PC-3 (cell line): ENCODE measurements at regions not wholly inside any gene's neighbourhood (a gene's known extent, or its start where the extent isn't known, plus 50 kb on each side); places are given as distances from the start of the nearest gene placed in this dataset.

ENCODE experiments used
- EZH2 ChIP-seq: fragments of 300-600 bp; sonication (generic); IDR thresholded peaks from one replicate; pipeline ENCODE4 v1.6.1; 2017; ENCODE audit warnings: antibody characterized with exemption, mild to moderate bottlenecking, low read length; ENCODE audit not compliant: unreplicated experiment
- EZH2phosphoT487 ChIP-seq: fragments of 300-600 bp; sonication (generic); IDR thresholded peaks from 2 replicates; pipeline ENCODE4 v1.6.1; 2018; ENCODE audit warnings: mild to moderate bottlenecking, antibody characterized with exemption, low read length, borderline replicate concordance
- TF ChIP-seq, protein P1 (sequence below): fragments of 300-600 bp; sonication (generic); conservative IDR thresholded peaks from 2 replicates; pipeline ENCODE4 v1.5.1; 2017; ENCODE audit warnings: antibody characterized with exemption, low read depth, mild to moderate bottlenecking, low read length

- TF ChIP-seq EZH2 = no peak
- TF ChIP-seq, protein P1, sequence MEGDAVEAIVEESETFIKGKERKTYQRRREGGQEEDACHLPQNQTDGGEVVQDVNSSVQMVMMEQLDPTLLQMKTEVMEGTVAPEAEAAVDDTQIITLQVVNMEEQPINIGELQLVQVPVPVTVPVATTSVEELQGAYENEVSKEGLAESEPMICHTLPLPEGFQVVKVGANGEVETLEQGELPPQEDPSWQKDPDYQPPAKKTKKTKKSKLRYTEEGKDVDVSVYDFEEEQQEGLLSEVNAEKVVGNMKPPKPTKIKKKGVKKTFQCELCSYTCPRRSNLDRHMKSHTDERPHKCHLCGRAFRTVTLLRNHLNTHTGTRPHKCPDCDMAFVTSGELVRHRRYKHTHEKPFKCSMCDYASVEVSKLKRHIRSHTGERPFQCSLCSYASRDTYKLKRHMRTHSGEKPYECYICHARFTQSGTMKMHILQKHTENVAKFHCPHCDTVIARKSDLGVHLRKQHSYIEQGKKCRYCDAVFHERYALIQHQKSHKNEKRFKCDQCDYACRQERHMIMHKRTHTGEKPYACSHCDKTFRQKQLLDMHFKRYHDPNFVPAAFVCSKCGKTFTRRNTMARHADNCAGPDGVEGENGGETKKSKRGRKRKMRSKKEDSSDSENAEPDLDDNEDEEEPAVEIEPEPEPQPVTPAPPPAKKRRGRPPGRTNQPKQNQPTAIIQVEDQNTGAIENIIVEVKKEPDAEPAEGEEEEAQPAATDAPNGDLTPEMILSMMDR = no peak
- no peak for TF ChIP-seq EZH2phosphoT487
These were observed 104.7 kb upstream of the CLDN10 start for GRCh38 chr13:95447814-95448213.
